ENCODE measurements at regions not wholly inside any gene's neighbourhood (a gene's known extent, or its start where the extent isn't known, plus 50 kb on each side); places are given as distances from the start of the nearest gene placed in this dataset.

- Histone ChIP-seq H3K4me1 (replicated peaks; ENCODE audit: insufficient read depth) (peaks cover 9% of the 10 kb centered on the region; the same call in 1 of the 2 replicates), H3K4me2 (no peak overlapping the region), H3K36me3 (ENCODE audit: low read depth) (no peaks in the 10 kb centered on the region), H3K27me3 (ENCODE audit: insufficient read depth, low read depth) (no peaks in the 10 kb centered on the region), H3F3A (ENCODE audit: insufficient read depth, low read depth) (no peaks in the 10 kb centered on the region), H3K9me3 (ENCODE audit: insufficient read depth, low read depth) (no peaks in the 10 kb centered on the region; the same call in none of the 2 replicates), H2AFZ (no peak overlapping the region), H3K9me2 (ENCODE audit: insufficient read depth) (no peaks in the 10 kb centered on the region; the same call in 1 of the 2 replicates), H4K20me1 (ENCODE audit: insufficient read depth) (no peaks in the 10 kb centered on the region), H3K4me3 (no peak overlapping the region), H3K79me2 (ENCODE audit: low read depth) (no peaks in the 10 kb centered on the region), H3K27ac (no peak overlapping the region)
- no peak for DNase-seq
- no peak for TF ChIP-seq EZH2 (IDR thresholded peaks at IDR 0.05; ENCODE audit: low read depth)
- TF ChIP-seq CTCF (conservative IDR thresholded peaks at IDR 0.05), result no peak
- BruUV-seq (replicated peaks), result no TSS peak
- ChIA-PET POLR2A (ENCODE audit: unreplicated experiment) (no interaction called here), CTCF (no interaction called here)
- intact Hi-C loops (cut with micrococcal nuclease; ENCODE audit: unreplicated experiment), result no loop called here
These were observed 505.9 kb downstream of the SLC16A7 start for GRCh38 chr12:60101715-60102114.

GRCh38 chr12:60106214-60106613, 510.4 kb downstream of the SLC16A7 start:
- H3F3A ChIP-seq (ENCODE audit: insufficient read depth, low read depth), result no peaks in the 10 kb centered on the region
- no peaks in the 10 kb centered on the region; the same call in 1 of the 2 replicates for H3K4me1 ChIP-seq (replicated peaks; ENCODE audit: insufficient read depth)
- intact Hi-C loops (cut with micrococcal nuclease; ENCODE audit: unreplicated experiment), result loop anchor here (5.0 kb wide), 1 partner anchor 386 kb away; no protein-coding TSS in a partner anchor
- H3K27ac ChIP-seq, result no peak overlapping the region
- DNase-seq, result no peak
- H3K4me3 ChIP-seq, result no peak overlapping the region
- ChIA-PET POLR2A (ENCODE audit: unreplicated experiment) (no interaction called here), CTCF (interaction anchor here (0.7 kb wide), 1 partner anchor 388 kb away, joined by 4 read pairs; no protein-coding TSS in a partner anchor)
- no peaks in the 10 kb centered on the region for H3K79me2 ChIP-seq (ENCODE audit: low read depth)
- H4K20me1 ChIP-seq (ENCODE audit: insufficient read depth), result no peaks in the 10 kb centered on the region
- H3K9me3 ChIP-seq (ENCODE audit: insufficient read depth, low read depth), result no peaks in the 10 kb centered on the region
- H3K27me3 ChIP-seq (ENCODE audit: insufficient read depth, low read depth), result no peaks in the 10 kb centered on the region
- H2AFZ ChIP-seq, result no peak overlapping the region
- no TSS peak for BruUV-seq (replicated peaks)
- no peak; the same call in 1 of the 2 replicates for TF ChIP-seq CTCF (conservative IDR thresholded peaks at IDR 0.05)
- no peak for TF ChIP-seq EZH2 (IDR thresholded peaks at IDR 0.05; ENCODE audit: low read depth)
- no peak overlapping the region for H3K4me2 ChIP-seq
- no peaks in the 10 kb centered on the region for H3K9me2 ChIP-seq (ENCODE audit: insufficient read depth)
- H3K36me3 ChIP-seq (ENCODE audit: low read depth), result no peaks in the 10 kb centered on the region

- DNase-seq, result no peak
- no peaks in the 10 kb centered on the region for H3K9me2 ChIP-seq (ENCODE audit: insufficient read depth)
- no peaks in the 10 kb centered on the region for H3F3A ChIP-seq (ENCODE audit: insufficient read depth, low read depth)
- no peaks in the 10 kb centered on the region for H3K27me3 ChIP-seq (ENCODE audit: insufficient read depth, low read depth)
- H3K4me1 ChIP-seq (replicated peaks; ENCODE audit: insufficient read depth), result no peaks in the 10 kb centered on the region
- ChIA-PET CTCF (interaction anchor here (0.6 kb wide), 1 partner anchor 421 kb away, joined by 5 read pairs; no protein-coding TSS in a partner anchor), POLR2A (ENCODE audit: unreplicated experiment) (no interaction called here)
- no peaks in the 10 kb centered on the region for H3K36me3 ChIP-seq (ENCODE audit: low read depth)
- H3K27ac ChIP-seq, result no peak overlapping the region
- TF ChIP-seq EZH2 (IDR thresholded peaks at IDR 0.05; ENCODE audit: low read depth) (no peak), CTCF (conservative IDR thresholded peaks at IDR 0.05) (no peak)
- H4K20me1 ChIP-seq (ENCODE audit: insufficient read depth), result no peaks in the 10 kb centered on the region
- intact Hi-C loops (cut with micrococcal nuclease; ENCODE audit: unreplicated experiment), result loop anchor here (5.0 kb wide), 1 partner anchor 384 kb away; no protein-coding TSS in a partner anchor
- no peaks in the 10 kb centered on the region for H3K79me2 ChIP-seq (ENCODE audit: low read depth)
- no TSS peak for BruUV-seq (replicated peaks)
- no peak overlapping the region for H2AFZ ChIP-seq
- H3K4me3 ChIP-seq, result no peak overlapping the region
- H3K4me2 ChIP-seq, result no peak overlapping the region
- no peaks in the 10 kb centered on the region; the same call in 1 of the 2 replicates for H3K9me3 ChIP-seq (ENCODE audit: insufficient read depth, low read depth)
These were observed 512.2 kb downstream of the SLC16A7 start for GRCh38 chr12:60107992-60108391.
